GM20000 (cell line): ENCODE measurements at regions not wholly inside any gene's neighbourhood (a gene's known extent, or its start where the extent isn't known, plus 50 kb on each side); places are given as distances from the start of the nearest gene placed in this dataset.
"Not testable (repeated sequence)": the region's sequence is repeated elsewhere in the genome, so short reads cannot be mapped to it uniquely, and the experiment has no call there.

ENCODE experiments used
- DNase-seq: peaks from one replicate; pipeline ENCODE4 v3.0.0; 2012; ENCODE audit warnings: low spot score
- TF ChIP-seq, protein P1 (sequence below): IDR thresholded peaks from 2 replicates; pipeline ENCODE4 v1.5.1; 2012; ENCODE audit warnings: mild to moderate bottlenecking, control low read depth; ENCODE audit errors: extremely low read depth, missing control alignments

- TF ChIP-seq, protein P1, sequence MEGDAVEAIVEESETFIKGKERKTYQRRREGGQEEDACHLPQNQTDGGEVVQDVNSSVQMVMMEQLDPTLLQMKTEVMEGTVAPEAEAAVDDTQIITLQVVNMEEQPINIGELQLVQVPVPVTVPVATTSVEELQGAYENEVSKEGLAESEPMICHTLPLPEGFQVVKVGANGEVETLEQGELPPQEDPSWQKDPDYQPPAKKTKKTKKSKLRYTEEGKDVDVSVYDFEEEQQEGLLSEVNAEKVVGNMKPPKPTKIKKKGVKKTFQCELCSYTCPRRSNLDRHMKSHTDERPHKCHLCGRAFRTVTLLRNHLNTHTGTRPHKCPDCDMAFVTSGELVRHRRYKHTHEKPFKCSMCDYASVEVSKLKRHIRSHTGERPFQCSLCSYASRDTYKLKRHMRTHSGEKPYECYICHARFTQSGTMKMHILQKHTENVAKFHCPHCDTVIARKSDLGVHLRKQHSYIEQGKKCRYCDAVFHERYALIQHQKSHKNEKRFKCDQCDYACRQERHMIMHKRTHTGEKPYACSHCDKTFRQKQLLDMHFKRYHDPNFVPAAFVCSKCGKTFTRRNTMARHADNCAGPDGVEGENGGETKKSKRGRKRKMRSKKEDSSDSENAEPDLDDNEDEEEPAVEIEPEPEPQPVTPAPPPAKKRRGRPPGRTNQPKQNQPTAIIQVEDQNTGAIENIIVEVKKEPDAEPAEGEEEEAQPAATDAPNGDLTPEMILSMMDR = no peak
- DNase-seq = no peak
These were observed 94.5 kb downstream of the TPBG start for GRCh38 chr6:82458147-82458546.

DNA sequence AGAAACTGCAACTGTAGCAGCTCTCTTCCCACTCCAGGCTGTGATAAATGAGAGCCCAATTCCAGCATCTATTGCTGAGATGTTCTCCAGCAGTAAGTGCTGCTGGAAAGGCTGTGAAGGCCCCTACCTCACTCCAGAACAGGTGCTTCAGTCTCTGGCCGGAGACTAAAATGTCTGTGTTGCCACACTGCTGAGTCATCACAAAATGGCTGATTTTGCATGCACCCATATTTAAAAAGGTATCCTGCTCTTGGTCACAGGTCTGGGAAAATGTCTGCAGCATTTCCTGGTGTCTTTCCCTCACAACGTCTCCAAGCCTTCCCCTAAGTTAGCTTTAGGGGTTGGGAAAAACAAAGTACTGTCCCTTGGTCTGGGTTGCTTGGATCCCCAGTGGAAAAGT is 95.1 kb downstream of the TPBG start:
- no peak for DNase-seq
- TF ChIP-seq, protein P1 = no peak

- DNase-seq = no peak
- TF ChIP-seq, protein P1 = no peak
These were observed 97.9 kb downstream of the TPBG start for GRCh38 chr6:82461536-82461935.

- no peak for DNase-seq
- TF ChIP-seq, protein P1 = no peak
These were observed 103.7 kb downstream of the TPBG start for GRCh38 chr6:82467338-82467737.

- DNase-seq = not testable (repeated sequence)
These were observed 106.5 kb downstream of the TPBG start for GRCh38 chr6:82470123-82470522.

- not testable (repeated sequence) for DNase-seq
These were observed 111.5 kb downstream of the TPBG start for GRCh38 chr6:82475106-82475505.

DNA sequence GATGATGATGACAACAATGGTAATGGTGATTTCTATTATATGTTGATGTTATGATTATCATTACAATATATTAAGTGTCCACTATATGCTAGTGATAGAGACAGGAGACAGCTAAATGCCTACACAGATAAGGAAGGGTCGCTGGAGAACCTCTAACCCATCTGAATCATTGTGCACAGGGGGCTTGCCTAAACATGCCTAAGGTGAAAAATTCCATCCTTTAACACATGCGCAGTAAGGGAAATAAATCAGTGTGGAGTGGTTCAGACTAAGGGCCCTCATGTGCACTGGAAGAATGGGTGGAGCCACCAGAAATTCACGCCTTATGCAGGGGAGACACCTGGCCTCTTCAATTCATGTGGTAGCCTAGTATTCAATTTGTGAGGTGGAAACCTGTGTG is 120.4 kb downstream of the TPBG start:
- DNase-seq = no peak
- TF ChIP-seq, protein P1 = no peak

DNA sequence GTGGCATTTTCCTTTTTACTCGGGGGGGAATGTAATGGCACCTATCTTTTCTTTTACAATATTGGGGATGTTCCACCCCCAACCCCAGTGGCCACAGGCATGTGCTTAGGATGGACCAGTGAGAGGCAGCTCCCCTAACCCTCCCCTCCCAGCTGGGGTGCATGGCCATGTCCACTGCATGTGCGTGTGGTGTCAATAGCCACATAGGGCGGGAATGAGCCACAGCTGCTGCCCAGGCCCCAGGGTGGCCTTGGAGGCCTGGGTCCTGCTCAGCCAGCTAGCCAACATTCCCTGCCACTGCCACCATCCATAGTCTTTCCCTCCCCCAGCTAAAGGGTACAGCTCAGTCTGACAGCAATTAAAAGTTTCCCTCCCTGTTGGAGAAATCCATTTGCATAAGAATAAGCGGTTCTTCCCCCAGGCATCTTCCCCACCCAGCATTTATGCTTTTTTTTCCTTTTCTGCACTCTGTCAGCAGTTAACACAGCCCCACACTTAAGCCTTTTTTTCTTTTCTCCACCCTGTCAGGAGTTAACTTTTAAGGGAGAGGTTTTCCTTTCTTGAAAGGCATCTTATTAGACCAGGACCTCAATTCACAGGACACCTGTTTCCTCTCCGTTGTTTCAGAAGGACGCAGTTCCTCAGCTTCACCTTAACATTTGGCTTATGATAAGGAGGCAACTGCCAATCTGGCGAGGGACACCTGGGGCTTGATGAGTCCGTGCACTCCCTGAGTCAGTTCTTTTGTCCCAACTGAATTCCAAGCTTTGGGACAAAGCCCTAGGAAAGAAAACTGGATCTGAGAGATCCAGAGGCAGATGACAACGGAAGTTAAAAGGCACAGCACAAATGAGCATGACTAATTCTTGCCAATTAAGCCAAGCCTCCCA is 121.4 kb downstream of the TPBG start:
- TF ChIP-seq, protein P1 = no peak
- DNase-seq = no peak
